ENCODE measurements at regions not wholly inside any gene's neighbourhood (a gene's known extent, or its start where the extent isn't known, plus 50 kb on each side); places are given as distances from the start of the nearest gene placed in this dataset.

- TF ChIP-seq POLR2A (IDR thresholded peaks at IDR 0.05) = no peak
- TF ChIP-seq CTCF (IDR thresholded peaks at IDR 0.05) = no peak
Measured at GRCh38 chr9:88658311-88658822, 123.4 kb downstream of the NXNL2 start.

Data from lower leg skin (tissue), 3 donors.